ENCODE measurements at regions not wholly inside any gene's neighbourhood (a gene's known extent, or its start where the extent isn't known, plus 50 kb on each side); places are given as distances from the start of the nearest gene placed in this dataset.
"Not testable (repeated sequence)": the region's sequence is repeated elsewhere in the genome, so short reads cannot be mapped to it uniquely, and the experiment has no call there.

DNA sequence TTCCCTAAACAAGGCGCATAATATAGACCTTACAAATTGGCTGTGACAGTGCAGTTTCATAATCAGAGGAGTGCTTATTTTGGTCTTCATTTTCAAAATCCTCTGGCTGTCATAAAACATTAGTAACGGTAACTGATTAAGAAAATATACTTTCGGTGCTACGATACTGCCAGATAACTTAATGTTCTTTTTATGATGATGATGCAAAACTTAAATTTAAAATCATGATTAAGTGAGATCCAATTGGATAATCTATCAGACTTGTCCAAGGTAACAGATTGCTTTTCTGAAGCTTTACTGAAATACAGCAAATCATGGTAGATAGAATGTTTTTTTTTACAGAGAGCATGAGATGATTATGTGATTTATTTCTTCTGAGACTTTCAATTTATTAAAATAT lies 364.2 kb upstream of the CNTN3 start:
- Histone ChIP-seq H3K27ac (ENCODE audit: low read depth, low read length) (no peak overlapping the region), H3K4me3 (ENCODE audit: low read length) (no peak overlapping the region)

DNA sequence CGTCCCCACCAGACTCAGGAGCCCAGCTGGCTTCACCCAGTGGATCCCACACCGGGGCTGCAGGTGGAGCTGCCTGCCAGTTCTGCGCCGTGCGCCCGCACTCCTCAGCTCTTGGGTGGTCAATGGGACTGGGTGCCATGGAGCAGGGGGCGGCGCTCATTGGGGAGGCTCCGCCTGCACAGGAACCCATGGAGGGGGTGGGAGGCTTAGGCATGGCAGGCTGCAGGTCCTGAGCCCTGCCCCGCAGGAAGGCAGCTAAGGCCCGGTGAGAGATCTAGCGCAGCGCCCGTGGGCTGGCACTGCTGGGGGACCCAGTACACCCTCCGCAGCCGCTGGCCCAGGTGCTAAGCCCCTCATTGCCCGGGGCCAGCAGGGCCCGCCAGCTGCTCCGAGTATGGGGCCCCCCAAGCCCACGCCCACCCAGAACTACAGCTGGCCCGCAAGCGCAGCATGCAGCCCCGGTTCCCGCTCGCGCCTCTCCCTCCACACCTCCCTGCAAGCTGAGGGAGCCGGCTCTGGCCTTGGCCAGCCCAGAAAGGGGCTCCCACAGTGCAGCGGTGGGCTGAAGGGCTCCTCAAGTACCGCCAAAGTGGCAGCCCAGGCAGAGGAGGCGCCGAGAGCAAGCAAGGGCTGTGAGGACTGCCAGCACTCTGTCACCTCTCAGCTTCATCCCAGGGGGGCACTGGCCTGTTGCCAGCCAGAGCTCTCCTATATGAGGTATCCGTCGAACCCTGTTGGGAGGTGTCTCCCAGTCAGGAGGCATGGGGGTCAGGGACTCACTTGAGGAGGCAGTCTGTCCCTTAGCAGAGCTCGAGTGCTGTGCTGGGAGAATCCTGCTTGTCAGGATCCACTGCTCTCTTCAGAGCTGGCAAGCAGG lies 370.8 kb upstream of the CNTN3 start:
- H3K9ac ChIP-seq (ENCODE audit: low read length); H3K36me3 ChIP-seq (ENCODE audit: control insufficient read depth, insufficient read depth, low read length); H3K27me3 ChIP-seq (ENCODE audit: control insufficient read depth, insufficient read depth, low read length); H3K27ac ChIP-seq (ENCODE audit: low read depth, low read length); H3K4me3 ChIP-seq (ENCODE audit: low read length); H3K4me1 ChIP-seq (ENCODE audit: control insufficient read depth, insufficient read depth, low read length): not testable (repeated sequence)

More for the DNA sequence above, 364.2 kb upstream of the CNTN3 start:
- Histone ChIP-seq H3K27me3 (ENCODE audit: control insufficient read depth, insufficient read depth, low read length) (no peaks in the 10 kb centered on the region), H3K9ac (ENCODE audit: low read length) (no peak overlapping the region), H3K4me1 (ENCODE audit: control insufficient read depth, insufficient read depth, low read length) (no peaks in the 10 kb centered on the region), H3K36me3 (ENCODE audit: control insufficient read depth, insufficient read depth, low read length) (no peaks in the 10 kb centered on the region)

DNA sequence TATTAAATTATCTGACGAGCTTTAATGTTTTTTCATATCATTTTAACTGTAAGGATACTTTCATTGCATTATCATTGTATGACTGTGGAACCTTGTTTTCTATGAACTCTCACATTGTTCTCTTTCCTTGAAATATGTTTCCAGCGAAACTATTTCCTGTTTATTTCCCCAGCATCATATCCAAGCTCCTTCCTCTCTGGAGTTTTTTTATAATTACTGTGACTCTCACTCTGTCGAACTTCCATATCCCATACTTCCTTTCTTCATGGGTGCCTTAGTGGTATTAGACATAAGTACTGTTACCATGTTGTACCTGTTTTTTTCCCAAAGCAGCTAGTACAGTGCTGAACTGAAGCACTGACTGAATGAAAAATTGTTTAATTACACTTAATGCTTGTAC lies 373.6 kb upstream of the CNTN3 start:
- no peaks in the 10 kb centered on the region for H3K27me3 ChIP-seq (ENCODE audit: control insufficient read depth, insufficient read depth, low read length)
- no peaks in the 10 kb centered on the region for H3K36me3 ChIP-seq (ENCODE audit: control insufficient read depth, insufficient read depth, low read length)
- no peak overlapping the region for H3K27ac ChIP-seq (ENCODE audit: low read depth, low read length)
- no peaks in the 10 kb centered on the region for H3K4me1 ChIP-seq (ENCODE audit: control insufficient read depth, insufficient read depth, low read length)
- no peak overlapping the region for H3K9ac ChIP-seq (ENCODE audit: low read length)
- no peak overlapping the region for H3K4me3 ChIP-seq (ENCODE audit: low read length)

DNA sequence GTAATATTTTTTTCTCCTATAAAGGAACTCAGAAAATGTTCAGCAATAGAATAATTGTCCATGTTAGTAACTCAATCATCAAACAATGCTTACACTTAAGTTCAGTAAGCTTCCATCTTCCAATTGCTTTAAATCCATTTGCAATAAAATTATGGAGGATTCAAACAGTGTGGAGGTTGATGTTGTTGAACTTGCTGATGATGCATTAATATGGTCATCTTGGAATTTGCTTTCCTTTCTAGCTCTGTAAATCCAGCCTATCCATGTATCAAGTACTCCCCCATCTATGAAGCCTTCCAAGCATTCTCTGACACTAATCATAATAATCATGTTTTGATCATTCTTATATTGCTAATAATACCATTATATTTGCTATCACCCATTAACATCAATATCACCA lies 378.4 kb upstream of the CNTN3 start:
- no peaks in the 10 kb centered on the region for H3K27me3 ChIP-seq (ENCODE audit: control insufficient read depth, insufficient read depth, low read length)
- no peaks in the 10 kb centered on the region for H3K36me3 ChIP-seq (ENCODE audit: control insufficient read depth, insufficient read depth, low read length)
- H3K4me3 ChIP-seq (ENCODE audit: low read length) = no peak overlapping the region
- no peak overlapping the region for H3K27ac ChIP-seq (ENCODE audit: low read depth, low read length)
- no peak overlapping the region for H3K9ac ChIP-seq (ENCODE audit: low read length)
- H3K4me1 ChIP-seq (ENCODE audit: control insufficient read depth, insufficient read depth, low read length) = no peaks in the 10 kb centered on the region

DNA sequence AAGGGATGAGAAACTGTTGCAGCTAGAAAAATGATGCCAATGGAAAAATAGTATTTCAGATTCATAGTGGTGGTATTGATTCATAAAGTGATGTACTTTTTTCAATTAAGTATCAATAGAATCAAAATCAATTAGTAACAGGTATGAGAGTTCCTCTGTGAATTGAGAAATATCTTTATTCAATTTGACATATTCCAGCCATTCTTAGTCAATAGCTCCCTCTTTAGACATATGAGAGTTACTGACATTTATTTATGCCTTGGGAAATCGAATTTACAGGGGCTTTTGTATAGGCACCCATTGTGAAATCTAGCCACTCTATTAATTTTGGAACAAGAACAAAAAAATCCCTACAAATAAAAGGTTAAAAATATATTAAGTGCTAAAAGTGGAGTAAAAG lies 386.9 kb upstream of the CNTN3 start:
- H3K36me3 ChIP-seq (ENCODE audit: control insufficient read depth, insufficient read depth, low read length) = no peaks in the 10 kb centered on the region
- H3K27ac ChIP-seq (ENCODE audit: low read depth, low read length) = no peak overlapping the region
- H3K4me3 ChIP-seq (ENCODE audit: low read length) = no peak overlapping the region
- no peak overlapping the region for H3K9ac ChIP-seq (ENCODE audit: low read length)
- no peaks in the 10 kb centered on the region for H3K4me1 ChIP-seq (ENCODE audit: control insufficient read depth, insufficient read depth, low read length)
- no peaks in the 10 kb centered on the region for H3K27me3 ChIP-seq (ENCODE audit: control insufficient read depth, insufficient read depth, low read length)

DNA sequence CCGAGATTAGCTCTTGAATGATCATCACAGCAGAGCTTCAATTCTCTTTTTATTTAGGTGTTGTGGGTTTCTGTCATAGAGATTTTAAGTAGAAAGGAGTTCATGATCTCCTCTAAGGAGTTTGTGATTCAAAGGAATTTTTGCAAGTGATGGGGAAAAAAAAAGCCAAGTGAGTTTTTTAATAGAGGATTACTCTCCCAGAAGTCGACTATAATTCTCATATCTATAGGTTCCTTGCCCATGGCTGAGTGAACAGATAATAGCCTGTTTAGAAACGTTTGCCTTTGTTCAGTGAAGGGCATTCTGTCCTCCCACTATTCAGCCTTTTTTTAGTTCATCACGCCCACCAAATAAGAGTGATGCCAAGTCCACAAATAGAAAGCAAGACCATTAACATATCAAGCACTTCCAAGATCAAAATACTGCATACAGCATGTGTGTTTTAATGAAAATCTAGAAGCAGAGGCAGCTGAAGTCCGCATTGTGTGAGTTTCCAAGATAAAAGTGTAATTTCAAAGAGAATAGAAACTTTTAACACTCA lies 398.4 kb upstream of the CNTN3 start:
- Histone ChIP-seq H3K36me3 (ENCODE audit: control insufficient read depth, insufficient read depth, low read length) (no peaks in the 10 kb centered on the region), H3K9ac (ENCODE audit: low read length) (no peak overlapping the region), H3K4me1 (ENCODE audit: control insufficient read depth, insufficient read depth, low read length) (no peaks in the 10 kb centered on the region), H3K27me3 (ENCODE audit: control insufficient read depth, insufficient read depth, low read length) (no peaks in the 10 kb centered on the region), H3K4me3 (ENCODE audit: low read length) (no peak overlapping the region), H3K27ac (ENCODE audit: low read depth, low read length) (no peak overlapping the region)

DNA sequence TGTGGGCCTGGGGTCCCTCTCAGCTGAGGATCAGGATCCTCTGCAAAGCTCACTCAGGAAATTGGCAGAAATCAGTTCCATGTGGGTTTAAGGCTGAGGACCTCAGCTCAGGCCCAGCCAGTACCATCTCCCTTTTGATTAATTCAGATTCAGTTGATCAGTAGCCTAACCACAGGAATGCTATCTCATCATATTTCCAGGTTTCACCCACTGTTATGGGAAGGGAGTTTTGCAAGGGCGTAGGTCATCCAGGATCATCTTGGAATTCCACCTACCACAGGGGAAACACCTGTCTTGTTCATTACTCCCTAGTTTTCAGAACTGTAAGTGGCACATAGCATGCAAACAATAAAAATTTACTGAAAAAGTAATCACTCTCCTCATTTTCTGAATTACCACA lies 399.5 kb upstream of the CNTN3 start:
- no peak overlapping the region for H3K4me3 ChIP-seq (ENCODE audit: low read length)
- no peaks in the 10 kb centered on the region for H3K27me3 ChIP-seq (ENCODE audit: control insufficient read depth, insufficient read depth, low read length)
- no peak overlapping the region for H3K27ac ChIP-seq (ENCODE audit: low read depth, low read length)
- no peak overlapping the region for H3K9ac ChIP-seq (ENCODE audit: low read length)
- no peaks in the 10 kb centered on the region for H3K4me1 ChIP-seq (ENCODE audit: control insufficient read depth, insufficient read depth, low read length)
- no peaks in the 10 kb centered on the region for H3K36me3 ChIP-seq (ENCODE audit: control insufficient read depth, insufficient read depth, low read length)

DNA sequence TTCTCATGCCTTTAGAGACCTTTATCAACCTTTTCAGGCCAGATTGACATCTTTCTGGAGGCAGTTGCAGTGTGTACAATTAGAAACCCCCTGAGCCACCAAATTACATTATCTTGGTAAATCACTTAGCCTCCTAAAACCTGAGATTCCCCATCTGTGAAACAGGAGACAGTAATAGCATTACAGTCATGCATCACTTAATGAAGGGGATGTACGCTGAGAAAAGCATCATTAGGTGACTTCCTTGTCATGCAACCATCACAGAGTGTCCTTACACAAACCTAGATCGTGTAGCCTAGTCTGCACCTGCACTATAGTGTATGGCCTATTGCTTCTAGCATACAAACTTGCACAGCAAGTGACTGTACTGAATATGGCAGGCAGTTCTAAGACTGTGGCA lies 400.8 kb upstream of the CNTN3 start:
- Histone ChIP-seq H3K36me3 (ENCODE audit: control insufficient read depth, insufficient read depth, low read length) (no peaks in the 10 kb centered on the region), H3K27ac (ENCODE audit: low read depth, low read length) (no peak overlapping the region), H3K27me3 (ENCODE audit: control insufficient read depth, insufficient read depth, low read length) (no peaks in the 10 kb centered on the region), H3K9ac (ENCODE audit: low read length) (no peak overlapping the region), H3K4me1 (ENCODE audit: control insufficient read depth, insufficient read depth, low read length) (no peaks in the 10 kb centered on the region), H3K4me3 (ENCODE audit: low read length) (no peak overlapping the region)

DNA sequence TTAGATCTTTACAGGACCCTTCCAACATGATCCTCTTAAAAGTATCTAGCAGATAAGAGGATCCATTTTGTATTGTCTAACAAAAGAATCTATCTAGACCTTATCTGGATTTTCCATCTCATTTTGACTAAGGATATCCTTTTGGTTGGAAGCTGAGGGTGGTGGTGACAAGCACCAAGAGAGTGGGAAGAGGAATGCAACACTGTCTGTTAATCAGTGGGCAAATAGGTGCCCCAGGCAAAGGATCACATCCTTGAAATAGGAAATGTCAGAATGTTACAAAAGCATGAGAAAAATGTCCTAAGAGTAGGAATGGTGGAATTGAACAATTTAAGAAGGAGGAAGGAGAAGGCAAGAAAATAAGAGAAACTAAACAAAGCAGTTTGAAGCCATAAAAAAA lies 420.7 kb upstream of the CNTN3 start:
- Histone ChIP-seq H3K27me3 (ENCODE audit: control insufficient read depth, insufficient read depth, low read length) (no peaks in the 10 kb centered on the region), H3K9ac (ENCODE audit: low read length) (no peak overlapping the region), H3K4me3 (ENCODE audit: low read length) (no peak overlapping the region), H3K27ac (ENCODE audit: low read depth, low read length) (no peak overlapping the region), H3K4me1 (ENCODE audit: control insufficient read depth, insufficient read depth, low read length) (no peaks in the 10 kb centered on the region), H3K36me3 (ENCODE audit: control insufficient read depth, insufficient read depth, low read length) (no peaks in the 10 kb centered on the region)

DNA sequence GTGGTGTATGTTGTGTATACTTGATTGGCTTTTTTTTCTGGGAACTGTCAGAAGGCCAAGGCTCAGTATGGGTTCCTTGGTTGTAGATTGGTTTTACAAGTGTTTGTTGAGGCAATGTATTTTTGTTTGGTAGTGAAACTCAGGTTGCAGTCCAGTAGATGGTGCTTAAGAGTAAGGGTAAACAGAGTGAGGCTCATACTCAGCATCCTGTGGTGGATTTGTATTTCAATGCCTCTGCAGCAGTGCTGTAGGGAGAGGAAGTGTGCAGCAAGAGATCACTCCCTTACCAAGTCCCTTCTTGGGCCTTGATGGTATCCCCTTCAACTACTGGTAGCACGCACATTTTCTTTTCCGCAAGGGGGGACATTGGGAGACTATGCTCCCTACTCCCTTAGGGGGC lies 428.5 kb upstream of the CNTN3 start:
- Histone ChIP-seq H3K4me3 (ENCODE audit: low read length) (no peak overlapping the region), H3K9ac (ENCODE audit: low read length) (no peak overlapping the region), H3K4me1 (ENCODE audit: control insufficient read depth, insufficient read depth, low read length) (no peaks in the 10 kb centered on the region), H3K27ac (ENCODE audit: low read depth, low read length) (no peak overlapping the region), H3K27me3 (ENCODE audit: control insufficient read depth, insufficient read depth, low read length) (no peaks in the 10 kb centered on the region), H3K36me3 (ENCODE audit: control insufficient read depth, insufficient read depth, low read length) (no peaks in the 10 kb centered on the region)

DNA sequence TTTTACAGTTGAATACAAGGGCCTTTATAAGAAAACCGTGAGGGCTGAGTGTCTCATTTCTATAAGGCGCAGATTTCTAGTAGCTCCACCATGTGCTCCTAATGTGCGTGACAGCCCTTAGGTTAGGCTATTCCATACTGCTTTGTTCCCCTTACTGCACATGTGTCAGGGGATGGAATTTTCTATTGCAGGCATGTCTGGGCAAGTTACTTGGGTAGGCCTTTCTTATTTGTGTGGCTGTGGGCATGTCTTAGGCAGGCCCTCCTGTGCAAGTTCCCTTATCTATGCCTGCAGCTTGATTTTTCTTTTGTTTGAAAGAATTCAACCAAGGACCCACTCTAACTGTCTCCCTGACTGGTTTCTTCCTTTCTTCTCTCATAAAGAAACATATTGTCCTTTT lies 434.2 kb upstream of the CNTN3 start:
- Histone ChIP-seq H3K9ac (ENCODE audit: low read length) (no peak overlapping the region), H3K27ac (ENCODE audit: low read depth, low read length) (no peak overlapping the region), H3K27me3 (ENCODE audit: control insufficient read depth, insufficient read depth, low read length) (no peaks in the 10 kb centered on the region), H3K4me1 (ENCODE audit: control insufficient read depth, insufficient read depth, low read length) (no peaks in the 10 kb centered on the region), H3K36me3 (ENCODE audit: control insufficient read depth, insufficient read depth, low read length) (no peaks in the 10 kb centered on the region), H3K4me3 (ENCODE audit: low read length) (no peak overlapping the region)

DNA sequence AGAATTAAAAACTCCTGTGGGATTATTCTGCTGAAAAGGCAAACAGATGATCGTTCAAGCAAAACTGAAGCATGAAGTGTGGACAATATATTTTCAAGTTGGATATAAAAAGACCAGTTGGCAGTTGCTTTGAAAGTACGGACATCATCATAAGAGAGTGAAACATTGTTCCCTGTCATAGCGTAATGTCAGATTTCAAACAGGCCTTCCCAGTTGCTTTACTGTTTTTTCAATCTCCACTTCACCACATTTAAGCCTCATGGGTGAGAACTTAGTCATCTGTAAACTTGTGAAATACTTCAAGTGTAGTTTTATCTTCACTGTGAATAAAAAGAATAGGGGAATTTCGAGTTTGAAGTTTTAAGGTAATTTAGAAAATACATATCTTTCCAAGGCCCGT lies 435.1 kb upstream of the CNTN3 start:
- no peak overlapping the region for H3K4me3 ChIP-seq (ENCODE audit: low read length)
- no peak overlapping the region for H3K27ac ChIP-seq (ENCODE audit: low read depth, low read length)

DNA sequence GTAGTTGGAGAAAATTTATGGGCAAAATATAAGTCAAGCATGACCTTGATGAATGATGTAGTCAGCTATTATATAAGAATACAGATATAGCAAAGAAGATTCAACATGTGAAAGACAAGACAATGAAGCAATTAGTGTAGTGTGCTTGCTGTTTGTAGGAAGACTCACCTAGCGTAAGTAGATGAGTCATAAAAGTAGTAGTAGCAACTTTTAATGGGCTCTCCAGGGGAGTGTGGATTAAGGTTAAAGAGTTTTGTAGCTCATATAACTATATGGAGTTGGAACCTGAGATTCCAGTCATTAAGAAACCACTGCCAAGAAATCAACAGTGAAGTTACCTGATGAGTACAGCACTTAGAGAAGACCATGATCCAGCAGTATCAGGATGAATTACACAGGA lies 444.7 kb upstream of the CNTN3 start:
- Histone ChIP-seq H3K27ac (ENCODE audit: low read depth, low read length) (no peak overlapping the region), H3K4me3 (ENCODE audit: low read length) (no peak overlapping the region), H3K27me3 (ENCODE audit: control insufficient read depth, insufficient read depth, low read length) (no peaks in the 10 kb centered on the region), H3K36me3 (ENCODE audit: control insufficient read depth, insufficient read depth, low read length) (no peaks in the 10 kb centered on the region), H3K4me1 (ENCODE audit: control insufficient read depth, insufficient read depth, low read length) (no peaks in the 10 kb centered on the region), H3K9ac (ENCODE audit: low read length) (no peak overlapping the region)

More for the DNA sequence above, 435.1 kb upstream of the CNTN3 start:
- H3K4me1 ChIP-seq (ENCODE audit: control insufficient read depth, insufficient read depth, low read length) = no peaks in the 10 kb centered on the region
- no peak overlapping the region for H3K9ac ChIP-seq (ENCODE audit: low read length)
- H3K36me3 ChIP-seq (ENCODE audit: control insufficient read depth, insufficient read depth, low read length) = no peaks in the 10 kb centered on the region
- no peaks in the 10 kb centered on the region for H3K27me3 ChIP-seq (ENCODE audit: control insufficient read depth, insufficient read depth, low read length)
